HUES6 (cell line): ENCODE measurements at regions not wholly inside any gene's neighbourhood (a gene's known extent, or its start where the extent isn't known, plus 50 kb on each side); places are given as distances from the start of the nearest gene placed in this dataset.
A peak's percentile ranks its signal among the peaks of the same experiment; 100 is the strongest.

Experiments
- H3K27ac ChIP-seq: 2 replicates; pipeline ENCODE4 v1.7.0; 2013; ENCODE audit warnings: low read depth, mild to moderate bottlenecking, low read length, inconsistent platforms
- H3K27me3 ChIP-seq: 2 replicates; pipeline ENCODE4 v1.6.1; 2013; ENCODE audit warnings: low read length; ENCODE audit not compliant: control insufficient read depth, insufficient read depth
- H3K36me3 ChIP-seq: 2 replicates; pipeline ENCODE4 v1.6.1; 2013; ENCODE audit warnings: low read length; ENCODE audit not compliant: control insufficient read depth, insufficient read depth
- H3K4me1 ChIP-seq: 2 replicates; pipeline ENCODE4 v1.6.1; 2013; ENCODE audit warnings: low read length; ENCODE audit not compliant: control insufficient read depth, insufficient read depth
- H3K4me3 ChIP-seq: 2 replicates; pipeline ENCODE4 v1.5.1; 2013; ENCODE audit warnings: low read depth, low read length
- H3K9ac ChIP-seq: one replicate; pipeline ENCODE4 v1.6.1; 2013; ENCODE audit warnings: mild to moderate bottlenecking, low read length
- H3K9me3 ChIP-seq: 2 replicates; pipeline ENCODE4 v1.6.1; 2013; ENCODE audit warnings: low read depth, low read length; ENCODE audit not compliant: control insufficient read depth, insufficient read depth

GRCh38 chr18:65968239-65969004, 217.6 kb downstream of the CDH7 start:
- Histone ChIP-seq H3K4me1 (no peaks in the 10 kb centered on the region), H3K9me3 (no peaks in the 10 kb centered on the region), H3K27ac (no peak overlapping the region), H3K27me3 (no peaks in the 10 kb centered on the region), H3K4me3 (no peak overlapping the region), H3K36me3 (no peaks in the 10 kb centered on the region), H3K9ac (no peak overlapping the region)

DNA sequence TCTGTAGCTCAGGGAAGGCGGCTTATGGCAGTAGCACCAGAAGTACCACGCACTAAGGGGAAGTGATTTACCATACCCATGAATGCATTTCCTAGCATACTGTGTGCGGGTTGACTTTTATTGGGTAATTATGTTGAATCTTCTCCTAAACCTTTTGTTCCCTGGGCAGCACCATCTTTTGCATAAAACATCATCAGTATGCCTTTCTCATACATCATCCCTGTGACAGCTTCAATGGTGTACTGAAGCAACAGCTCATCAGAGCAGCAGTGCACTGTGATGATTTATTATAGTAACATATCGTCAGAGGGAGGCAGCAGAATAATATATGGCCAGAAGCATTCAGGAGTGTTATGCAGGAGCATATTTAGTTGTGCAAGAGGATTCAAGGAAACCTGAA, 204.9 kb downstream of the CDH7 start:
- Histone ChIP-seq H3K36me3 (no peaks in the 10 kb centered on the region), H3K9me3 (no peaks in the 10 kb centered on the region), H3K27ac (no peak overlapping the region), H3K27me3 (no peaks in the 10 kb centered on the region), H3K9ac (no peak overlapping the region), H3K4me3 (no peak overlapping the region), H3K4me1 (no peaks in the 10 kb centered on the region)

- Histone ChIP-seq H3K9me3 (no peaks in the 10 kb centered on the region), H3K36me3 (no peaks in the 10 kb centered on the region), H3K4me1 (no peaks in the 10 kb centered on the region), H3K9ac (no peak overlapping the region), H3K27ac (no peak overlapping the region), H3K4me3 (no peak overlapping the region), H3K27me3 (no peaks in the 10 kb centered on the region)
These were observed 203.6 kb downstream of the CDH7 start for GRCh38 chr18:65954372-65954771.

DNA sequence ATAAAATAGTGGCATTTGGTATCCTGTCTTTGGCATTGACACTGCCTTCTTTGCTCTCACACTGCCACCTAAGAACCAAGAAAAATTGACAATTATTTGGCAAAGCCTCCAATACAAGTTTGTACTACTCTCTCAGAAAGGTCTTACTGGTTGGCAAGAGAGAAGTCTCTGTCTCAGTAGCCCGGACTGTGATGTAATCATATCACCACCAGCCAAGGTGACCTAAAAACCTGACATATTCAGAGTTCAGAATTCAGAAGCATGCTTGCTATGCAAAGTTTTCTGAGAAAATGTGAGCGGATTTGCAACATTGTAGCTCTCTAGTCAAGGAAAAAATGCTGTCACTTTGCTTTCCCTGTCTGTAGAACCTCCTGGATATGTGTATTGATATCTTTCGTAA, 196.0 kb downstream of the CDH7 start:
- H3K27ac ChIP-seq, result no peak overlapping the region
- no peaks in the 10 kb centered on the region for H3K9me3 ChIP-seq
- H3K9ac ChIP-seq, result no peak overlapping the region
- no peaks in the 10 kb centered on the region for H3K36me3 ChIP-seq
- no peaks in the 10 kb centered on the region for H3K27me3 ChIP-seq
- no peak overlapping the region for H3K4me3 ChIP-seq
- peaks cover 26% of the 10 kb centered on the region for H3K4me1 ChIP-seq

GRCh38 chr18:65943268-65943667, 192.5 kb downstream of the CDH7 start:
- Histone ChIP-seq H3K27ac (0 out of 2 replicates have a peak overlapping the region, but pooled peaks have one; percentile 1), H3K9me3 (no peaks in the 10 kb centered on the region), H3K4me1 (peaks cover 30% of the 10 kb centered on the region), H3K4me3 (no peak overlapping the region), H3K36me3 (no peaks in the 10 kb centered on the region), H3K27me3 (no peaks in the 10 kb centered on the region), H3K9ac (no peak overlapping the region)

GRCh38 chr18:65942854-65943253, 192.0 kb downstream of the CDH7 start:
- no peaks in the 10 kb centered on the region for H3K36me3 ChIP-seq

GRCh38 chr18:65942104-65942503, 191.3 kb downstream of the CDH7 start:
- Histone ChIP-seq H3K36me3 (no peaks in the 10 kb centered on the region), H3K9me3 (no peaks in the 10 kb centered on the region), H3K4me1 (peaks cover 29% of the 10 kb centered on the region), H3K9ac (no peak overlapping the region), H3K27me3 (no peaks in the 10 kb centered on the region), H3K4me3 (no peak overlapping the region), H3K27ac (no peak overlapping the region)

More at GRCh38 chr18:65942854-65943253, 192.0 kb downstream of the CDH7 start:
- Histone ChIP-seq H3K27ac (0 out of 2 replicates have a peak overlapping the region, but pooled peaks have one; percentile 1), H3K4me1 (peaks cover 30% of the 10 kb centered on the region), H3K27me3 (no peaks in the 10 kb centered on the region), H3K4me3 (no peak overlapping the region), H3K9ac (no peak overlapping the region), H3K9me3 (no peaks in the 10 kb centered on the region)

GRCh38 chr18:65941482-65941881, 190.7 kb downstream of the CDH7 start:
- no peaks in the 10 kb centered on the region for H3K27me3 ChIP-seq
- H3K36me3 ChIP-seq, result no peaks in the 10 kb centered on the region
- no peak overlapping the region for H3K4me3 ChIP-seq
- H3K4me1 ChIP-seq, result peaks cover 23% of the 10 kb centered on the region
- H3K27ac ChIP-seq, result no peak overlapping the region
- no peaks in the 10 kb centered on the region for H3K9me3 ChIP-seq
- H3K9ac ChIP-seq, result no peak overlapping the region
